Activated CD4-positive, alpha-beta T cell treated with anti-CD3 and anti-CD28 coated beads, Interleukin-2, Interleukin-4, amounts not matched to agents 100 ng/mL and 50 ng/mL, durations not matched to agents 16 hours and 8 hours (primary cell): ENCODE measurements at regions not wholly inside any gene's neighbourhood (a gene's known extent, or its start where the extent isn't known, plus 50 kb on each side); places are given as distances from the start of the nearest gene placed in this dataset.
A peak's percentile ranks its signal among the peaks of the same experiment; 100 is the strongest.

Source experiments
- DNase-seq: peaks from one replicate; pipeline ENCODE4 v3.0.0-alpha.2; 2020; ENCODE audit warnings: low spot score

DNA sequence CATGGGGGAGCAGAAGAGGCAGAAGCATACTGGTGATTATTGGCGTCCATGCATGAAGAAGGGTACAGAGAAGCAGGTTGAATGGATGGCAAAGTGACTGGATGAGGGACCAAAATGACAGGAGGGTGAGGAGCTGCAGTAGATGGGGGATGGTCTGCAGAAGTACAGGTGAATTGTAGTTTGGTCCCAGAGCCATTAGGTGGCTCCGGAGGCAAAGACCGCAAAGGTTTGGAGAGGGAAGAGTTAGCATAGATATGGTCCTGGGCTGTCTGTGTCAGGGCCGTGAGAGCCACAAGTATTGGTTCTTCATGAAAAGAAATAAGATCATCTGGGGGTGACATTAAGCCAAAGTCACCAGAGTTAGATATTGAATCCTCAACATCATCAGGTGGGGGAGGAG lies 59.0 kb upstream of the ZNF726 start:
- no peak for DNase-seq

DNA sequence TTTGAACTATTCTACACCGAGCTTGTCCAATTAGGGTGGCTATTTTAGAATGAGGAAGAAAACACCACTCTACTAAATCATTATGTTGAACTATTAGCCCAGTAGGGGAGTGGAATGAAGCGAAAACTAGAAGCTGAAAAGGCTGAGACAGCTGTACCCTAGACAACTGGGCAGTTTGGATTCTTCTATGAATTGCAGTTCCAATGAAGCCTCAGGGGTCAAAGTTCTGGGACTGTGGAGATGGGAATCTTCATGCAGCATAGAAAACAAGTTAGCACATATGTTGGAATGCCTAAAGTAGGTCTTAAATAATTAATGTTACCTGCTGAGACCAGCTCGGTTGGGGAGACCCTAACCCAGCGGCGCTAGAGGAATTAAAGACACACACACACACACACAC lies 62.7 kb upstream of the ZNF726 start:
- DNase-seq, result no peak

DNA sequence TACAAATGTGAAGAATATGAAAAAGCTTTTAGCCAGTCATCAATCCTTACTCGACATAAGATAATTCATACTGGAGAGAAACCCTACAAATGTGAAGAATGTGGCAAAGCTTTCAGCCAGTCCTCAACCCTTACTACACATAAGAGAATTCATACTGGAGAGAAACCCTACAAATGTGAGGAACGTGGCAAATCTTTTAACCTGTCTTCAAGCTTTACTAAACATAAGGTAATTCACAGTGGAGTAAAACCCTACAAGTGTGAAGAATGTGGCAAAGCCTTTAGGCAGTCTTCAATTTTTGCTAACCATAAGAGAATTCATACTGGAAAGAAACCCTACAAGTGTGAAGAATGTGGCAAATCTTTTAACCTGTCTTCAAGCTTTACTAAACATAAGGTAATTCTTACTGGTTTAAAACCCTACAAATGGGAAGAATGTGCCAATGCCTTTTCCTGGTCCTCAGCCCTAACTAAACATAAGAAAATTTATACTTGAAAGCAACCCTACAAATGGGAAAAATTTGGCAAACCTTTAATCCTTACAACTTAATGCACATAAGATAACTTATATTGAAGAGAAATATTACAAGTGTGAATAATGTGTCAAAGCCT lies 74.1 kb upstream of the ZNF681 start:
- no peak for DNase-seq

DNA sequence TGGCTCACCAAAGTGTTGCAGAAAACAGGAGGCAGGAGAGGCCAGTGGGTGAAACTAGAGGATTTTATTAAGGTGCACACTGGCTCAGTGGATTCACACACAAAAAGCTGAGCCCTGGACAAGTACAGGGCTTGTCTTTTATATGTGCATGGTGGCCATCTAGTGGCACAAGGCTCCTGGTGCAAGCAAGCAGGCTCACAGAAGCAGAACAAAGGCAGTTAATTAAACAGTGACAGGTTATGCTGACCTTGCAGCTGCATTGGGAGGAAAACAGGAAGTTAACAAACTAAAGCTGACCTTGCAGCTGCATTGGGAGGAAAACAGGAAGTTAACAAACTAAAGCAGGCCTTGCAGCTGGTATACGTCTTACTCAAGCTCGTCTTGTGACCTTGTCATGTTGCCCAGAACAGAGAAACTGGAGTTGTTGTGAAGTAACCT lies 65.3 kb upstream of the ZNF681 start:
- peak; percentile 31 for DNase-seq

DNA sequence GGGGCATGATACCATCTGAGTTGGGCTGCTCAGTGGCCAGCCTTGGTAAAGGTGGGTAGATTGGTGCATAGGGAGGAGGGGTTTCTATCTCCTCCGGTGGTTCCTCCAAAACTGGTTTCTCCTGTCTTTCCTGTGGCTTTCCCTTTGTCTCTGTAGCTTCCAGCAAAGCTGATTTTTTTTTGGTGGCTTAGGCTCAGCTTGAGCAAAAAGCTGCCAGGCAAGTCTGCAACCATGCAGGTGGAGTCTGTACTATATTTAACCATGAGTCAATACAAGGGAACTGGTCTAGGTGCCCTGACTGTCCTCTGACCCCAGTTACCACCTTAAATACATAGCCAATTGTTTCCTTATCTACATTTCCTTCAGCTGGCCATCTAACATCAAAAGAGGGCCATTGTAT lies 64.0 kb upstream of the ZNF681 start:
- no peak for DNase-seq

DNA sequence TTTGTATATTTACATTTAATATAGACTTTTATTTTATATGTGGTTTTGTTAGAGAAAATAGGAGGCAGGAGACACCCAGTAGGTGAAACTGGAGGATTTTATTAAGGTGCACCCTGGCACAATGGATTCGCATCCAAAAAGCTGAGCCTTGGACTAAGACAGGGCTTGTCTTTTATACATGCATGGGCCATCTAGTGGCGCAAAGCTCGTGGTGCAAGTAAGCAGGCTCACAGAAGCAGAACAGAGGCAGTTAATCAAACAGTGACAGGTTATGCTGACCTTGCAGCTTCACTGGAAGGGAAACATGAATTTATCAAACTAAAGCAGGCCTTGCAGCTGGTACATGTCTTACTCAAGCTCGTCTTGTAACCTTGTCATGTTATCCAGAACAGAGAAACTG lies 58.8 kb upstream of the ZNF681 start:
- DNase-seq, result peak; percentile 22

DNA sequence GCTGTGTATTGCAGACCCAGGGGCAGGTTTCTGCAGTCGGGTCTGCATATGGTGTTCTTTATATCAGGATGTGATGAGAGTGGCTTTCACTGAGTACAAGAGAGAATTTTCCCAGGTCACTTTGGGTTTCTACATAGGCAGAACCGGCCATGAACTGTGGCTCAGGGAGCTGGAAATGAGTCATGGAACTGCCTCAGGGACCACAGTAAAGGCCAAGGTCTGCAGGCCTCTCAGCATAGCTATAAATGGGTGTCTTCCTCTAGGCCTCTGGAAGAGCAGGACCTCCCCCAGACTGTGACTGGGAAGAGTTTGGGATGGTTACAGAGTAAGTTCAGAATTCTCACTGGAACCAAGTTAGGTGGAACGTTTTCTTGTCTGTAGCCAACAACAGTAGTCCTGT lies 51.8 kb upstream of the ZNF681 start:
- no peak for DNase-seq
